Stimulated activated CD4-positive, alpha-beta T cell treated with anti-CD3 and anti-CD28 coated beads, Interleukin-1b, Interleukin-23, amount 100 ng/mL, for 4 hours (primary cell): ENCODE measurements at regions not wholly inside any gene's neighbourhood (a gene's known extent, or its start where the extent isn't known, plus 50 kb on each side); places are given as distances from the start of the nearest gene placed in this dataset.
"Not testable (repeated sequence)": the region's sequence is repeated elsewhere in the genome, so short reads cannot be mapped to it uniquely, and the experiment has no call there.

Experiments
- DNase-seq, 2 donors: peaks; one replicate each; pipeline ENCODE4 v3.0.0-alpha.2; 2020; ENCODE audit warnings: low read depth in 2 of 2

GRCh38 chr13:42373048-42373812 is 101.3 kb downstream of the AKAP11 start:
- DNase-seq, result no peak

DNA sequence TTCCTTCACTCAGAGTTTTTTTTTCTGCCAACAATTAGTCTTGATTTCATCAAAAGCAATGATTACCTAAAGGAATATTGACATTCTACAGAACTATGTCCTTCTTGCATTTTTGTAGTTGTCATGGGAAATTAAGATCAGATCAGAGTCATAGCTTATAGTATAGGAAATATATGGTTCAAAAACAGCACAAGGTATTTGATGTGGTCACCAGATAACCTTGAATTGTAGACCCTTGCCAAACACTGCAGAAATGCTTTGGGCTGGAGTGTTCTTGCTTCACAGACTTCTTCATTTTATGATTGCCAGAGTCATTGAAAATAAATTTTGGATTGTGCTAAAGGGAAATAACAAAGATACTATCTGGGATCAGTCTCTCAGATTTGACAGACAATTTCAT is 103.7 kb downstream of the AKAP11 start:
- no peak for DNase-seq

DNA sequence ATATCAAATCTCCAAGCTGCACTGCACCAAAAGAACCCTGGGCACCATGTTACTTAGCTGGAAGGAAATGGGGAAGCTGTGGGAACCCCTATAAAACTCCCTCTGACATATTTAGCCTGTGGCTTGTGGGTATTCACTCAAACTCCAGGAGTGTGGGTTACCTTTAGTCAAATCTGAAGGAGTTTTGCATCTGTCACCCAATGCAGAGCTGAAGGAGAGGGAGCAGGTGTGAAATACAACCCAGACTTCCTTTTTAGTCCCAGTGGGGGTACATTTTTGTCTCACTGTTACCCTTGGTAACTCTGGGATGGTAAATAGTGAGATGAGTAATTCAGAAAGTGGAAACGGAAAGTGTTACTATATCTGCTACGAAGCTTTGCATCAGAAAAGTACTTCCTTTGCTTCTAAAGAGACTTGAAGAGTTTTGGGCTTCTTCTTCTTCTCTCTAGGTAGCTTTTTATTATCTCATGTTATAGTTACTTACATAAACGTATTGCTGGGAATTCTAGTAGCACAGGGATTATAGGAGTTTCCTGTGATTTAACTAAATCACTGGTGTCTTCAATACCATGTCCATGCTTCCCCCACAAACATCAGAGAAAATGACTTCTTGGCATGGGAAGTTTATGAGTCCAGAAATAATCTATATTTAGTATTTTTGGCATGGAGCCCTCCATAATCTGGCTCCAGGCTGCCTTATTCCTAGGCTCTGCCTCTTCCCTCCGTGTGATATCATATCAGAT is 105.9 kb downstream of the AKAP11 start:
- no peak for DNase-seq

DNA sequence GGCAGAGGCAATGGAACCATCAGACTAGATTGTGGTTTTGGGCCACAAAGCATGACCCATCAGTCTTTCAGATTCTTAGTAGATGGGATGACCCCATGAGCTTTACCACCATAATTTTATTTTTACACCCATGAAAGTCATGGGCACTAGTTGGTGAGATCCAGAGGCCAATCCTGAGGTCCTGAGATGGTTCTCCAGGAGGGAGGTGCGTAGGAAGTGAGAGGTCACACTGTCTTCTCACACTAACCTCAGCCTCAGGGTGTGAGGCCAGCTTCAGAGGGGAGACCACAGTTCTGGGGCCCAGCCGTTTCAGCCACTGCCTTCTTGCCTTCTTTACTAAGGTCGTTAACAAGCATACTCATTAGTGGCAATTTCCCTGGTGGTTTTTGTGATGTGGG is 106.4 kb downstream of the AKAP11 start:
- no peak for DNase-seq

DNA sequence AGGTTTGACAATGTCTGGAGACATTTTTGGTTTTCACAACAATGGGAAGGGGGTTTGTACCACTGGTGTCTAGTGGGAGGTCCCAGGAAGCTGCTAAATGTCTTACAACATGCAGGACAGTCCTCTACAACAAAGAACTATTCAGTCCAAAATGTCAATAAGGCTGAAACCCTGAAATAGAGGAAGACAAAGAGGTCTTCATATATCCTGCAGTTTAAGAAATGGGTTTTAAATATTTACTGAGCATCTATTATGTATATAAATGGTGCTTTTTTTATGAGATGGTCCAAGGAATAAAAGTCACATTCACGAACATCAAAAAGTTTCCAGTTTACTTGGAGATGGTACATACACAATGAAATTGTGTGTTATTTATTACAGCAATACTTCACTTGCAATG is 107.3 kb downstream of the AKAP11 start:
- DNase-seq, result no peak

- DNase-seq, result no peak
These were observed 108.6 kb downstream of the AKAP11 start for GRCh38 chr13:42380420-42381164.

DNA sequence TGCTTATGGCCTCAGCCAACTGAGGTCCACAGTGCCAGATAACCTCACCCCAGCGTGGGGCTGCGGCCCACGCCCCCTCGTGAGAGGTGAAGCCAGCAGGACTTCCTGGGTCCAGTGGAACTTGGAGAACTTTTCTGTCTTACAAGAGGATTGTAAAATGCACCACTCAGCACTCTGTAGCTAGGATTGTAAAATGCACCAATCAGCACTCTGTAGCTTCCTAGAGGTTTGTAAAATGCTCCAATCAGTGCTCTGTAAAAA is 109.1 kb downstream of the AKAP11 start:
- DNase-seq, result no peak

GRCh38 chr13:42381426-42381825 is 109.5 kb downstream of the AKAP11 start:
- DNase-seq, result not testable (repeated sequence)

- no peak for DNase-seq
These were observed 111.1 kb downstream of the AKAP11 start for GRCh38 chr13:42383025-42383424.

- no peak for DNase-seq
These were observed 112.3 kb downstream of the AKAP11 start for GRCh38 chr13:42384265-42384664.

DNA sequence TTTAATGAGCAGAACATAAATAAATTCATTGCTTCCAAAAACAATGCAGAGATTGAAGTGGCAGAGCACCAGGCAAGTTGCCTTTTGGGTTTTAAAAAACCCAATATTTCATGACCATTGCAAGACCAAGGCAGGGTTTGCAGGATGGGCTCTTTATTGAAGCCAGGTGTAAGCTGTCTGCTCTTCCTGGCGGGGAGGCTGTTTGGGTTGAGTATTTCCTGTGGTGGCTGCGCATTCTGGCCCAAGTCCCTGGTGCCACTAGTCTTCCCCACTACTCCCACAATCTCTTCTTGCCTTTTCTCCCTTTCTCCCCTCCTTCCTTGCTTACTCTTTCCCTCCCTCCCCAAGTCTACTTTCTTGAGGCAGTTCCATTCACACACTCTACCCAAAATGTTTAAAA is 116.4 kb downstream of the AKAP11 start:
- no peak for DNase-seq

- DNase-seq, result no peak
These were observed 117.1 kb downstream of the AKAP11 start for GRCh38 chr13:42389041-42389440.

GRCh38 chr13:42392180-42392579 is 120.2 kb downstream of the AKAP11 start:
- no peak for DNase-seq

- no peak for DNase-seq
These were observed 121.0 kb downstream of the AKAP11 start for GRCh38 chr13:42392716-42393572.

DNA sequence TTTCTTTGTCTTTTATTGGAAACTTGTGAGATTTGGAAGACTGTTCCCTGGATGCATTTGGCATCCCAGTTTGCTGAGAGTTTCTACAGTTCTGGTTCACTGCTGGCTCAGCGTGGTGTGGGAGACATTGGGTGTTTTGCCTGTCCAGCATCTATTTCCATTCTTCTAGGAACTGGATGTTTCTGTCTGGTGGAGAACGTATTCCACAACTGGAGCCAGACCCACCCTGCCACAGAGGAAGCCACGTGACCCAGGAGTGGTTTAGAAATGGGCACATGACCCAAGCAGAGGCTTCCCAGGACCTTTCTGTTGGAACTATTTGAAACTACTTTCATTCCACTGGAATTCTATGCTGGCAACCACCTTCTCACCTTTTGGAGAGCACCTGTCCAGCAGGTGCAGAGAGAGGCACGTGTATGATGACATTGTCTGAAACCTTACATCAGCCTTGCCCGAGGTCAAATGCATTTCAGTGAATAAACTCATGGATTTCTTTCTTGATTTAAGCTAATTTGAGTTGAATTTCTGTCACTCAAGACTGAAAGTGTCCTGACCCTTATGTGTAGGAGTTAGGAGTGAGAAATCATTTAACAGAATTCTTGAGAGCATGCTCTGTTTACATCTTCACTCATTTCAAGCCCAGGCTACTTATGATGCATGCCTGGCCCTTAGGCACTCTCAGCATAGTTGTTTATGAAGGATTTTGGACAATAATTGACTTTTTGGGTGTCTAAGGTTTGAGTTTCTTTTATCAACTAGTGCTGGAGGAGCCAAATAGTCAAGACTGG is 121.8 kb downstream of the AKAP11 start:
- DNase-seq, result no peak

DNA sequence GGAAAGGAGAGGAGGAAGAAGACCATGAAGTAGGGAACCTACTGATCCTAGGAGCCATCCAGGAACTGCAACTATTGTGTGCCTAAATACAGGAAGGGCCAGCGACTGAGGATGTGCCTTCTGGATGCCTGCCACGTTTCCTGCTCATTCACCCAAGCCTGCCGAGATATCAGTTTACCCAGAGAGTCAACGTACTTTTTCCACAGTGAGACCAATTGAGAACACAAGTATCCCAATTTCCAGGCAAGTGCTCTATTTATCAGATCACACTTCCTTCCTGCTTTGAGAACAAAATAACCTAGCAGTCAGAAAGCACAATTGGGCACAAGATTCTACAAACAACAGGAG is 122.4 kb downstream of the AKAP11 start:
- no peak for DNase-seq

DNA sequence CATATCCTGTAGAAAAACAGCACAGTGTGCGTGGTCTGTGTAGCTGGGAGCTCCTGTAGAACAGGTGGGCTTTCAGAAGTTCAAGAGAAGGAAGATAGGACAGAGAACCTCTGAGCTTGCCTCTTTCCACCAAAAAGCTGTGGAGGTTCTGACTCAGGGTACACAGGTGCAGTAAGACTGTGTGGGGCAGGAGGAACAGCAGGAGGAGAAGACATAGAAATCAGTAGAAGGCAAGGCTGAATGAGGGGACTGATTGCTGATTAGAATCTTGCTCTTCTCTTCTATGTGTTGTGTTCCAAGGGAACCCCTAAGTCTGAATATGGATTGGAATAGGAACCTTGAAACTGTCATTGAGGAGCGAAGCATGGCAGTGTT is 122.7 kb downstream of the AKAP11 start:
- DNase-seq, result no peak

- no peak for DNase-seq
These were observed 123.3 kb downstream of the AKAP11 start for GRCh38 chr13:42395086-42395821.

DNA sequence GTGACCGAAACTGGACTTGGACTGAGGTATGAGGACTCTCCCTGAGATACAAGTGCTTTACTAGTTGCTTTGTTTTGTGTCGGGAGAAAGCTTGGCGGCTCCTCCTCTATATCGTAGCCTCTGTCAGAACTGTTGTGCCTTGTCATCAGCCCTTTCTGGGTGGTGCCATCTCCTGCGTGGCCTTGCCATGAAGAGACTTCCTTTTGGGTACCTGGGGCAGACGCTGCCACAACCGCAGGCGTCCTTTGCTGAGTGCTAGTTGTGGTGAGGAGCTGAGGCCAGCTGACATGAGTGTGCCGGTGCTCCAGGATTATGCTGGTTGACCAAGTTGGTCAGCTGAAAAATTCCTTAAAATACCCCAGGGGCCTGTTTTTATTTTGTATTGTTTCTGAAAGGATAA is 124.5 kb downstream of the AKAP11 start:
- no peak for DNase-seq

- DNase-seq, result no peak
These were observed 125.1 kb downstream of the AKAP11 start for GRCh38 chr13:42396901-42397655.
